ENCODE measurements at regions not wholly inside any gene's neighbourhood (a gene's known extent, or its start where the extent isn't known, plus 50 kb on each side); places are given as distances from the start of the nearest gene placed in this dataset.

DNA sequence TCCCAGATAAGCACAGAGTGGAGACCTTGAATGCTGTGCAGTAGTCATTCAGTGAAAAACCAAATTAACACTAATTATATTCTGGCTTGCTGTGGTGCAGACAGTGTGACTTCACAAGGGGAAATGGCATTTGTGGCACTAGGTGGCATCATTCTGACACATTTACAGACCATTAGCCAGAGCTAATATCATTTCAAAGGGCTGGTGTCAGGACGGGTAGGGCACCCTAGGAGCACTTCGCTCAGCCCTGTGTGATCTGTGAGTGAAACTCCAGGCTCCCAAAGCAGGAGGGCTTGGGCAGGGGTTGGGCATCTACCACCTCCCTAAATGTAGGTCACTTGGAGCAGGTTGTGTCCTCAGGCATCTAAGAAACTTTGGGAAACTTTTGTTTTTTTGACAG, 555.8 kb downstream of the PKHD1 start:
- Histone ChIP-seq H3K27me3 (no peaks in the 10 kb centered on the region), H3K36me3 (no peaks in the 10 kb centered on the region), H3K9me3 (no peaks in the 10 kb centered on the region), H3K4me1 (no peaks in the 10 kb centered on the region), H3K27ac (no peak overlapping the region), H3K4me3 (no peak overlapping the region)
- intact Hi-C loops (cut with DNase I; ENCODE audit: low total_unique reads) = no loop called here
- peak in 1 of 2 donors; percentile 7 for DNase-seq
- WGBS, 5 donors = 38 to 52% (median 45%) methylated on average over 2 of the region's 2 CpGs
- TF ChIP-seq, protein P1, sequence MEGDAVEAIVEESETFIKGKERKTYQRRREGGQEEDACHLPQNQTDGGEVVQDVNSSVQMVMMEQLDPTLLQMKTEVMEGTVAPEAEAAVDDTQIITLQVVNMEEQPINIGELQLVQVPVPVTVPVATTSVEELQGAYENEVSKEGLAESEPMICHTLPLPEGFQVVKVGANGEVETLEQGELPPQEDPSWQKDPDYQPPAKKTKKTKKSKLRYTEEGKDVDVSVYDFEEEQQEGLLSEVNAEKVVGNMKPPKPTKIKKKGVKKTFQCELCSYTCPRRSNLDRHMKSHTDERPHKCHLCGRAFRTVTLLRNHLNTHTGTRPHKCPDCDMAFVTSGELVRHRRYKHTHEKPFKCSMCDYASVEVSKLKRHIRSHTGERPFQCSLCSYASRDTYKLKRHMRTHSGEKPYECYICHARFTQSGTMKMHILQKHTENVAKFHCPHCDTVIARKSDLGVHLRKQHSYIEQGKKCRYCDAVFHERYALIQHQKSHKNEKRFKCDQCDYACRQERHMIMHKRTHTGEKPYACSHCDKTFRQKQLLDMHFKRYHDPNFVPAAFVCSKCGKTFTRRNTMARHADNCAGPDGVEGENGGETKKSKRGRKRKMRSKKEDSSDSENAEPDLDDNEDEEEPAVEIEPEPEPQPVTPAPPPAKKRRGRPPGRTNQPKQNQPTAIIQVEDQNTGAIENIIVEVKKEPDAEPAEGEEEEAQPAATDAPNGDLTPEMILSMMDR (IDR thresholded peaks at IDR 0.05) = no peak
- TF ChIP-seq POLR2A (IDR thresholded peaks at IDR 0.05) = no peak
- TF ChIP-seq EP300 (IDR thresholded peaks at IDR 0.05) = no peak
- no peak for TF ChIP-seq POLR2AphosphoS5 (IDR thresholded peaks at IDR 0.05)

DNA sequence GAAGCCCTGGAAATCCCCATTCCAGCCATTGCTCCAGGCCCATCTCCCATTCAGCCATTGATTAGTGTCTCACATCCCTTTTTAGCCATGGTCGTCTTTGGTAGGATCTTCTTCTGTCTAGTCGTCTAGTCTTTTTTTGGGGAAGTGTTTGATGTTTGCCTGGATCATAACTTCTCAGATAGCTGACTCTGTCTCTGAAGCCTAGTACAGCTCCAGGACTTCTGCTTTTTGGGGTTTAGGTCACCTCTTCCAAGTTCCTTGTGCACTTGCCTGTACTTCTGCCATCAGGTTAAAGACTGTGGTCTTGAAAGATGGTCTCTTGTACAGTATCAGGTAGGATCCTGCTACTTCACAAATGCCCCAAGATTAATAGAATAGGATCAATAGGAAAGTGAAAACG, 553.5 kb downstream of the PKHD1 start:
- H3K36me3 ChIP-seq = no peaks in the 10 kb centered on the region
- TF ChIP-seq EP300 (IDR thresholded peaks at IDR 0.05) = no peak
- no peak for TF ChIP-seq POLR2AphosphoS5 (IDR thresholded peaks at IDR 0.05)
- no peak for TF ChIP-seq POLR2A (IDR thresholded peaks at IDR 0.05)
- TF ChIP-seq, protein P1 (IDR thresholded peaks at IDR 0.05) = no peak
- no peaks in the 10 kb centered on the region for H3K27me3 ChIP-seq
- H3K4me1 ChIP-seq = no peaks in the 10 kb centered on the region
- no peak overlapping the region for H3K4me3 ChIP-seq
- 73 to 75% (median 74%) methylated on average over 3 of the region's 3 CpGs for whole genome bisulfite sequencing, 5 donors
- no peaks in the 10 kb centered on the region for H3K9me3 ChIP-seq
- DNase-seq = no peak
- H3K27ac ChIP-seq = no peak overlapping the region
- intact Hi-C loops (cut with DNase I; ENCODE audit: low total_unique reads) = no loop called here

DNA sequence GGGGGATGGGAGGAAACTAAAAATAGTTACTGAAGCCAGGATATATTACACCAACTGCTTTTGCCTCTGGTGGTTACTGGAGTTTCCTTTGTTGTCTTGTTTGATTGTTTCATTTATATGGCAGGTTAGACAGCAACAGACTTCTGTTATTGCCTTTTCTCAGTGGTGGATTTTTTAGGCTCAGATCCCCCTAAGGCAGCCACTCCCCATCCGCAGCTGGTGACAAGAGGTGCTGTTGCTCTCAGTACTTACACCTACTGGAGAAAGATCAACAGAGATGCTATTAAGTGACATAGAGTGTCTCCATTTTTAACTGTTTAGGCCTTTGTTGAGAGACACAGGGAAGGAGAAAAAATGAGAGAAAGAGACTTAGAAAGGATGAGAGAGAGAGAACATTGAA, 552.1 kb downstream of the PKHD1 start:
- Histone ChIP-seq H3K27ac (no peak overlapping the region), H3K27me3 (peaks cover 0 to 4% (median 0%) of the 10 kb centered on the region in 3 donors), H3K4me1 (no peaks in the 10 kb centered on the region), H3K9me3 (no peaks in the 10 kb centered on the region), H3K36me3 (no peaks in the 10 kb centered on the region), H3K4me3 (no peak overlapping the region)
- intact Hi-C loops (cut with DNase I; ENCODE audit: low total_unique reads) = no loop called here
- DNase-seq = no peak
- TF ChIP-seq POLR2AphosphoS5 (IDR thresholded peaks at IDR 0.05) (no peak), POLR2A (IDR thresholded peaks at IDR 0.05) (no peak), EP300 (IDR thresholded peaks at IDR 0.05) (no peak)
- TF ChIP-seq, protein P1 (IDR thresholded peaks at IDR 0.05) = no peak
- WGBS, 5 donors = 21 to 52% (median 38%) methylated on average over 1 of the region's 1 CpG

DNA sequence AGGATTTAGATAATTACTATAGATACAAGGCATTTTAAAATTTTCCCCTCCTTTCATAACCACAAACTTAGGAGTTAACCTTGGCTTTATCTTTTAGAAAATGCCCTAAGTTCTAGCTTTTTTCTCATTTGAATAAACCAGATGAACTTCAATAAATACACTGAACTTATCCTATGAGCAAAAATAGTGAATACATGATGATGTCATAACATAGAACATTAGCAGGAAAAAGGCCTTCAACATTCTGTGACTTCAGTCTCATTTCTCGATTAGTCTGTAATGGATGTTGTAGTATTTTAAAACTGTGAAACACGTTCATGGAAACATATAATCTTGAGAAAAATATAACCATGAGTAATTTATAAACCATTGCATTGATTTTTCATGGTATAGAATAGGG, 550.7 kb downstream of the PKHD1 start:
- Histone ChIP-seq H3K9me3 (no peaks in the 10 kb centered on the region), H3K27ac (no peak overlapping the region), H3K27me3 (peaks cover 0 to 4% (median 0%) of the 10 kb centered on the region in 3 donors), H3K4me3 (no peak overlapping the region), H3K4me1 (no peaks in the 10 kb centered on the region), H3K36me3 (no peaks in the 10 kb centered on the region)
- TF ChIP-seq POLR2A (IDR thresholded peaks at IDR 0.05) (no peak), POLR2AphosphoS5 (IDR thresholded peaks at IDR 0.05) (no peak), EP300 (IDR thresholded peaks at IDR 0.05) (no peak)
- TF ChIP-seq, protein P1 (IDR thresholded peaks at IDR 0.05) = no peak
- no peak for DNase-seq
- intact Hi-C loops (cut with DNase I; ENCODE audit: low total_unique reads) = no loop called here
- WGBS, 5 donors = 77 to 88% (median 81%) methylated on average over 2 of the region's 2 CpGs

Data from stomach (tissue), 8 donors.